B cell (primary cell): ENCODE measurements at regions not wholly inside any gene's neighbourhood (a gene's known extent, or its start where the extent isn't known, plus 50 kb on each side); places are given as distances from the start of the nearest gene placed in this dataset.

Experiments
- ATAC-seq: fragments of 200-7000 bp; cut with Tn5 transposase; one replicate; pipeline ENCODE4 v1.10.0; 2021; ENCODE audit warnings: low read depth, mild to moderate bottlenecking, moderate number of reproducible peaks, moderate library complexity
- CTCF ChIA-PET: fragments of 350-600 bp; sonication (Branson Sonifier 250); formaldehyde crosslinking; loops from one replicate; lab custom pipeline; 2021; ENCODE audit warnings: antibody characterized with exemption, inconsistent platforms; lab: Charles Lee
- POLR2A ChIA-PET: fragments of 350-600 bp; sonication (Branson Sonifier 250); formaldehyde crosslinking; loops from one replicate; lab custom pipeline; 2021; ENCODE audit warnings: antibody characterized with exemption; lab: Charles Lee
- DNase-seq: peaks from one replicate; pipeline ENCODE4 v3.0.0; 2013
- H2AFZ ChIP-seq: 2 replicates; pipeline ENCODE4 v1.6.1; 2012; ENCODE audit warnings: mild to moderate bottlenecking, low read depth, low read length; ENCODE audit not compliant: insufficient read depth, poor library complexity, severe bottlenecking
- H3K27ac ChIP-seq, 2 donors: 1 replicate in 1 of 2; 2 replicates in 1 of 2; pipeline ENCODE4 v1.5.1; 2012 to 2013; ENCODE audit warnings: low read length in 2 of 2, mild to moderate bottlenecking in 2 of 2, moderate library complexity in 1 of 2
- H3K27me3 ChIP-seq, 4 experiments: fragments of 200-600 bp in 1 of 4; sonication (generic) in 1 of 4; replicated peaks in 1 of 4; 1 replicate in 2 of 4; 2 replicates in 2 of 4; pipeline versions ENCODE4 v1.6.1 to v1.7.0; 2013 to 2016; ENCODE audit warnings: low read length in 3 of 4, mild to moderate bottlenecking in 2 of 4, mixed read lengths in 1 of 4, moderate library complexity in 1 of 4; ENCODE audit not compliant: insufficient read depth in 4 of 4, control insufficient read depth in 3 of 4; ENCODE audit errors: control extremely low read depth in 1 of 4
- H3K36me3 ChIP-seq, 2 experiments: replicated peaks in 1 of 2; 1 replicate in 1 of 2; 2 replicates in 1 of 2; pipeline versions ENCODE4 v1.6.1 to v1.7.1; 2013; ENCODE audit warnings: low read length in 1 of 2; ENCODE audit not compliant: insufficient read depth in 2 of 2, control insufficient read depth in 1 of 2; ENCODE audit errors: control extremely low read depth in 1 of 2, extremely low read depth in 1 of 2
- H3K4me1 ChIP-seq, 2 donors: fragments of 200-600 bp in 1 of 2; sonication (generic) in 1 of 2; 1 replicate in 1 of 2; 2 replicates in 1 of 2; pipeline versions ENCODE4 v1.5.1 to v1.6.1; 2013 to 2017; ENCODE audit warnings: low read length in 2 of 2; ENCODE audit not compliant: control insufficient read depth in 2 of 2, insufficient read depth in 2 of 2
- H3K4me2 ChIP-seq: replicated peaks from 2 replicates; pipeline ENCODE3; 2012; ENCODE audit warnings: mild to moderate bottlenecking, low read depth, low read length; ENCODE audit not compliant: poor library complexity, severe bottlenecking
- H3K4me3 ChIP-seq, 5 experiments: fragments of 200-600 bp in 1 of 5; sonication (generic) in 1 of 5; 1 replicate in 3 of 5; 2 replicates in 2 of 5; pipeline versions ENCODE4 v1.5.1 to v1.7.0; 2011 to 2016; ENCODE audit warnings: low read length in 4 of 5, mild to moderate bottlenecking in 4 of 5, low read depth in 2 of 5, control low read depth in 1 of 5, moderate library complexity in 1 of 5; ENCODE audit not compliant: insufficient read depth in 1 of 5; ENCODE audit errors: control extremely low read depth in 1 of 5, extremely low read depth in 1 of 5
- H3K79me2 ChIP-seq: fragments of 200-600 bp; sonication (generic); one replicate; pipeline ENCODE4 v1.6.0; 2016; ENCODE audit warnings: low read length; ENCODE audit not compliant: control insufficient read depth, insufficient read depth
- H3K9ac ChIP-seq: fragments of 200-600 bp; sonication (generic); 2 replicates; pipeline ENCODE4 v1.6.1; 2017; ENCODE audit warnings: mild to moderate bottlenecking, low read length, moderate library complexity
- H3K9me3 ChIP-seq, 3 donors: one replicate each; pipeline versions ENCODE4 v1.6.1 to v1.7.1; 2013; ENCODE audit warnings: low read length in 2 of 3; ENCODE audit not compliant: control insufficient read depth in 2 of 3, insufficient read depth in 1 of 3; ENCODE audit errors: control extremely low read depth in 1 of 3
- H4K20me1 ChIP-seq: 2 replicates; pipeline ENCODE4 v1.6.0; 2012; ENCODE audit warnings: mild to moderate bottlenecking, low read length; ENCODE audit not compliant: insufficient read depth, control insufficient read depth, poor library complexity, severe bottlenecking
- H3K27ac Mint-ChIP-seq: one replicate; pipeline ENCODE4 v1.8.0; 2021; ENCODE audit warnings: mixed read lengths
- H3K27me3 Mint-ChIP-seq: one replicate; pipeline ENCODE4 v1.8.0; 2021; ENCODE audit warnings: mixed read lengths
- H3K4me1 Mint-ChIP-seq: one replicate; pipeline ENCODE4 v1.8.0; 2021; ENCODE audit warnings: mixed read lengths
- H3K4me3 Mint-ChIP-seq: one replicate; pipeline ENCODE4 v1.8.0; 2021; ENCODE audit warnings: mixed read lengths
- H3K9me3 Mint-ChIP-seq: one replicate; pipeline ENCODE4 v1.8.0; 2022; ENCODE audit warnings: mixed read lengths; ENCODE audit not compliant: insufficient read depth
- CTCF ChIP-seq: fragments of 200-600 bp; IDR thresholded peaks from one replicate; pipeline ENCODE4 v1.8.0; 2022; ENCODE audit warnings: antibody characterized with exemption, mild to moderate bottlenecking
- EZH2 ChIP-seq: IDR thresholded peaks from 2 replicates; pipeline ENCODE4 v1.6.1; 2012; ENCODE audit warnings: borderline replicate concordance, low read depth, mild to moderate bottlenecking, moderate library complexity, low read length; ENCODE audit not compliant: insufficient read depth, poor library complexity, severe bottlenecking
- WGBS: methylation state at CpG from one replicate; pipeline ENCODE4 v1.1.5; 2013; ENCODE audit warnings: missing lambda C conversion rate; ENCODE audit not compliant: insufficient coverage; 5-methylcytosine and 5-hydroxymethylcytosine counted together
- intact Hi-C: fragments of 100-400 bp; cut with micrococcal nuclease; formaldehyde crosslinking; loops from one replicate; pipeline ENCODE4 v1.10.0; 2022

DNA sequence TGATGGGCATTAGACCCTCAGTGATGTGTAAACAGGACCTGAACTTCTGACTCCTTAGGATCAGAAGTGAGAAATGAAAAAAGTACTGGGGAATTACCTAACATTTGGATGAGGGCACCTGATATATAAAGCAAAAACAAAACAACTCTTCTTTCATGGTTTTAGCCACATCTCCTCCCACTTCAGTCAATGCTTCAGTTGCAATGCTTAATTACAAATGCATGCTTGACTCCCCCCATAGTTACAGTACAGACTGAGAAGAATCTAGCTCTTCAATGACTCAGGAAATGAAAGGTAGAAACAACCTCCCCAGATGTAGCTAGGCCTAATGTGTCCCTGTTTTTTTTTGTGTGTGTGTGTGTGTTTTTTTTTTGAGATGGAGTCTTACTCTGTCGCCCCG is 276.8 kb upstream of the POU3F3 start:
- H3K4me3 Mint-ChIP-seq: no peak overlapping the region
- Histone ChIP-seq H3K9me3 (no peaks in the 10 kb centered on the region), H3K27me3 (no peaks in the 10 kb centered on the region), H4K20me1 (no peaks in the 10 kb centered on the region), H3K4me1 (no peaks in the 10 kb centered on the region), H3K79me2 (no peaks in the 10 kb centered on the region), H3K4me3 (no peak overlapping the region), H3K27ac (no peak overlapping the region), H2AFZ (no peak overlapping the region), H3K4me2 (no peak overlapping the region), H3K36me3 (no peaks in the 10 kb centered on the region), H3K9ac (no peak overlapping the region)
- POLR2A ChIA-PET: no interaction called here
- H3K9me3 Mint-ChIP-seq: no peaks in the 10 kb centered on the region
- TF ChIP-seq CTCF (no peak), EZH2 (no peak)
- DNase-seq (no peak), ATAC-seq (no peak)
- H3K27ac Mint-ChIP-seq: no peak overlapping the region
- no peaks in the 10 kb centered on the region for H3K27me3 Mint-ChIP-seq
- no peaks in the 10 kb centered on the region for H3K4me1 Mint-ChIP-seq
- intact Hi-C loops: no loop called here
- CTCF ChIA-PET: no interaction called here
- no CpG with 5 or more reads among the region's 2 CpGs for WGBS

DNA sequence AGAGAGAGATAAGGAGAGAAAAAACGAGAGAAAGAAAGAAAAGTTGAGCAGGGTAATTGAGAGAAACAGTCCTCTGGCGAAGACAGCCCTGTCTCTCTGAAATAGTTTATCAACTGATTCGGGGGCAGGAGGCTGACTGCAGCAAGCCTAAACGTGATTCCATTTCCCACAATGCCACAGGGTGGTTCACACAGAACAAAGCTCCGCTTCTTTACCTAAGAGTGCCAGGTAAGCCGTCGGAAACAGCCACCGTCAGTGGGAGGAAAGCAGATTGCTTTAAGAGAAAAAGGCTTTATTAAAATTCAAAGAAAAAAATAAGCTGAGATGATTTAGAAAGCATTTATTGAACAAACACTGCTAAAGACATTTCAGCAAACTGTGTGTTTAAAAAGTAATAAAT is 271.4 kb upstream of the POU3F3 start:
- H3K4me2 ChIP-seq: no peak overlapping the region
- no peaks in the 10 kb centered on the region for H4K20me1 ChIP-seq
- no peaks in the 10 kb centered on the region for H3K4me1 ChIP-seq
- H3K9me3 ChIP-seq: no peaks in the 10 kb centered on the region
- no peak overlapping the region for H3K4me3 Mint-ChIP-seq
- no peaks in the 10 kb centered on the region for H3K27me3 ChIP-seq
- H3K9me3 Mint-ChIP-seq: no peaks in the 10 kb centered on the region
- 89% methylated on average over 1 of the region's 8 CpGs for WGBS
- no peak overlapping the region for H3K4me3 ChIP-seq
- H3K27ac ChIP-seq: no peak overlapping the region
- POLR2A ChIA-PET: no interaction called here
- ATAC-seq (no peak), DNase-seq (no peak)
- no peaks in the 10 kb centered on the region for H3K4me1 Mint-ChIP-seq
- H2AFZ ChIP-seq: no peak overlapping the region
- CTCF ChIA-PET: no interaction called here
- TF ChIP-seq CTCF (no peak), EZH2 (no peak)
- no peaks in the 10 kb centered on the region for H3K79me2 ChIP-seq
- intact Hi-C loops: no loop called here
- no peaks in the 10 kb centered on the region for H3K36me3 ChIP-seq
- H3K27ac Mint-ChIP-seq: no peak overlapping the region
- no peak overlapping the region for H3K9ac ChIP-seq
- no peaks in the 10 kb centered on the region for H3K27me3 Mint-ChIP-seq
